ENCODE measurements at regions not wholly inside any gene's neighbourhood (a gene's known extent, or its start where the extent isn't known, plus 50 kb on each side); places are given as distances from the start of the nearest gene placed in this dataset.
"Not testable (repeated sequence)": the region's sequence is repeated elsewhere in the genome, so short reads cannot be mapped to it uniquely, and the experiment has no call there.

- DNase-seq: no peak
Measured at GRCh38 chr14:71438684-71439083, 493.5 kb upstream of the RGS6 start.

- no peak for DNase-seq
Measured at GRCh38 chr14:71441126-71441525, 491.1 kb upstream of the RGS6 start.

- no peak for DNase-seq
Measured at GRCh38 chr14:71444030-71444822, 488.0 kb upstream of the RGS6 start.

GRCh38 chr14:71448431-71449315 is 483.6 kb upstream of the RGS6 start:
- DNase-seq: no peak

- no peak for DNase-seq
Measured at GRCh38 chr14:71449316-71450055, 482.7 kb upstream of the RGS6 start.

- DNase-seq: no peak
Measured at GRCh38 chr14:71451501-71451900, 480.7 kb upstream of the RGS6 start.

- DNase-seq: no peak
Measured at GRCh38 chr14:71452539-71452938, 479.7 kb upstream of the RGS6 start.

GRCh38 chr14:71452987-71453386 is 479.2 kb upstream of the RGS6 start:
- no peak for DNase-seq

GRCh38 chr14:71454010-71454409 is 478.2 kb upstream of the RGS6 start:
- no peak for DNase-seq

- no peak for DNase-seq
Measured at GRCh38 chr14:71454513-71455332, 477.5 kb upstream of the RGS6 start.

GRCh38 chr14:71460091-71460490 is 472.1 kb upstream of the RGS6 start:
- no peak for DNase-seq

- not testable (repeated sequence) for DNase-seq
Measured at GRCh38 chr14:71461617-71462016, 470.6 kb upstream of the RGS6 start.

- no peak for DNase-seq
Measured at GRCh38 chr14:71463807-71464206, 468.4 kb upstream of the RGS6 start.

- DNase-seq: no peak
Measured at GRCh38 chr14:71464840-71465239, 467.4 kb upstream of the RGS6 start.

GRCh38 chr14:71465316-71465715 is 466.9 kb upstream of the RGS6 start:
- no peak for DNase-seq

- no peak for DNase-seq
Measured at GRCh38 chr14:71466251-71466650, 466.0 kb upstream of the RGS6 start.

- no peak for DNase-seq
Measured at GRCh38 chr14:71466946-71467345, 465.3 kb upstream of the RGS6 start.

GRCh38 chr14:71467361-71467811 is 464.8 kb upstream of the RGS6 start:
- DNase-seq: no peak

GRCh38 chr14:71468701-71469100 is 463.5 kb upstream of the RGS6 start:
- no peak for DNase-seq

GRCh38 chr14:71469643-71470335 is 462.4 kb upstream of the RGS6 start:
- no peak for DNase-seq

GRCh38 chr14:71471634-71472355 is 460.4 kb upstream of the RGS6 start:
- no peak for DNase-seq

Measured in NCI-H1417 treated with DMSO at 0.1 percent for 48 hours (cell line).